Neural cell (in vitro differentiated cells): ENCODE measurements at regions not wholly inside any gene's neighbourhood (a gene's known extent, or its start where the extent isn't known, plus 50 kb on each side); places are given as distances from the start of the nearest gene placed in this dataset.

Source experiments
- EP300 ChIP-seq: fragments of 450-650 bp; conservative IDR thresholded peaks from 2 replicates; pipeline ENCODE4 v1.6.1; 2014; ENCODE audit warnings: antibody characterized with exemption, mild to moderate bottlenecking, moderate library complexity; ENCODE audit not compliant: poor library complexity, severe bottlenecking
- POLR2AphosphoS5 ChIP-seq: IDR thresholded peaks from 2 replicates; pipeline ENCODE4 v1.6.1; 2012
- RAD21 ChIP-seq: fragments of 450-650 bp; conservative IDR thresholded peaks from 2 replicates; pipeline ENCODE4 v1.6.1; 2014; ENCODE audit warnings: antibody characterized with exemption, mild to moderate bottlenecking, moderate library complexity
- SMC3 ChIP-seq: fragments of 450-650 bp; conservative IDR thresholded peaks from 2 replicates; pipeline ENCODE4 v1.6.1; 2014; ENCODE audit warnings: antibody characterized with exemption, mild to moderate bottlenecking, moderate library complexity; ENCODE audit not compliant: poor library complexity
- TF ChIP-seq, protein P1 (sequence below): fragments of 450-650 bp; IDR thresholded peaks from 2 replicates; pipeline ENCODE4 v1.5.1; 2014; ENCODE audit warnings: antibody characterized with exemption, mild to moderate bottlenecking, moderate library complexity; ENCODE audit not compliant: poor library complexity, severe bottlenecking
- TF ChIP-seq, protein P2 (sequence below): IDR thresholded peaks from 2 replicates; pipeline ENCODE4 v1.6.1; 2012; ENCODE audit warnings: borderline replicate concordance

DNA sequence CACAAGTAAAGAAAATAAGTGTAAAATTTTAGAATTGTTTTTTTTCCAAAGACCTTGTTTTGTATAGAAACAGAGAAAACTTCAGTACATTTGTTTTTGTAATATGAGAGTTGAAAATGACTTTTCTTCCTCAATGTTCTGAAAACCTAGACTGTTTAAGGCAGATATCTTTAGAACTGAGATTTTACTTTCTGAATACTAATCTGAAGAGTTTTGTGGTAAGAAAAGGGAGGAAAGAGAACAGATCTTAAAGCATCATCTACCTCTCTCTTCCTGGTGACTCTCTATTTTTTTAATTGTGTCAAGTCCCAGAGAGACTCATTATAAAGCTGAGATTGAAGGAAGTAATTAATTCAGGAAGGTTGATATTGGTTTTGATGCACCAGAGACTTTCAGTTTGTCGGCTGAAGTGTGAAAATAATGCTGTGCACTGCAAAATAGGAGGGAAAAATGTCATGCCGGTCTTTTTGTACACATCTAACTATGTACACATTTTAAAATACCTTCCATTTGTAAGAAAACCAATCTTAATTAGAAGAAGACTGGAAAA, 142.1 kb upstream of the NAALADL2 start:
- TF ChIP-seq, protein P1, sequence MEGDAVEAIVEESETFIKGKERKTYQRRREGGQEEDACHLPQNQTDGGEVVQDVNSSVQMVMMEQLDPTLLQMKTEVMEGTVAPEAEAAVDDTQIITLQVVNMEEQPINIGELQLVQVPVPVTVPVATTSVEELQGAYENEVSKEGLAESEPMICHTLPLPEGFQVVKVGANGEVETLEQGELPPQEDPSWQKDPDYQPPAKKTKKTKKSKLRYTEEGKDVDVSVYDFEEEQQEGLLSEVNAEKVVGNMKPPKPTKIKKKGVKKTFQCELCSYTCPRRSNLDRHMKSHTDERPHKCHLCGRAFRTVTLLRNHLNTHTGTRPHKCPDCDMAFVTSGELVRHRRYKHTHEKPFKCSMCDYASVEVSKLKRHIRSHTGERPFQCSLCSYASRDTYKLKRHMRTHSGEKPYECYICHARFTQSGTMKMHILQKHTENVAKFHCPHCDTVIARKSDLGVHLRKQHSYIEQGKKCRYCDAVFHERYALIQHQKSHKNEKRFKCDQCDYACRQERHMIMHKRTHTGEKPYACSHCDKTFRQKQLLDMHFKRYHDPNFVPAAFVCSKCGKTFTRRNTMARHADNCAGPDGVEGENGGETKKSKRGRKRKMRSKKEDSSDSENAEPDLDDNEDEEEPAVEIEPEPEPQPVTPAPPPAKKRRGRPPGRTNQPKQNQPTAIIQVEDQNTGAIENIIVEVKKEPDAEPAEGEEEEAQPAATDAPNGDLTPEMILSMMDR: no peak
- no peak for TF ChIP-seq RAD21
- no peak for TF ChIP-seq POLR2AphosphoS5
- no peak for TF ChIP-seq SMC3
- TF ChIP-seq, protein P2, sequence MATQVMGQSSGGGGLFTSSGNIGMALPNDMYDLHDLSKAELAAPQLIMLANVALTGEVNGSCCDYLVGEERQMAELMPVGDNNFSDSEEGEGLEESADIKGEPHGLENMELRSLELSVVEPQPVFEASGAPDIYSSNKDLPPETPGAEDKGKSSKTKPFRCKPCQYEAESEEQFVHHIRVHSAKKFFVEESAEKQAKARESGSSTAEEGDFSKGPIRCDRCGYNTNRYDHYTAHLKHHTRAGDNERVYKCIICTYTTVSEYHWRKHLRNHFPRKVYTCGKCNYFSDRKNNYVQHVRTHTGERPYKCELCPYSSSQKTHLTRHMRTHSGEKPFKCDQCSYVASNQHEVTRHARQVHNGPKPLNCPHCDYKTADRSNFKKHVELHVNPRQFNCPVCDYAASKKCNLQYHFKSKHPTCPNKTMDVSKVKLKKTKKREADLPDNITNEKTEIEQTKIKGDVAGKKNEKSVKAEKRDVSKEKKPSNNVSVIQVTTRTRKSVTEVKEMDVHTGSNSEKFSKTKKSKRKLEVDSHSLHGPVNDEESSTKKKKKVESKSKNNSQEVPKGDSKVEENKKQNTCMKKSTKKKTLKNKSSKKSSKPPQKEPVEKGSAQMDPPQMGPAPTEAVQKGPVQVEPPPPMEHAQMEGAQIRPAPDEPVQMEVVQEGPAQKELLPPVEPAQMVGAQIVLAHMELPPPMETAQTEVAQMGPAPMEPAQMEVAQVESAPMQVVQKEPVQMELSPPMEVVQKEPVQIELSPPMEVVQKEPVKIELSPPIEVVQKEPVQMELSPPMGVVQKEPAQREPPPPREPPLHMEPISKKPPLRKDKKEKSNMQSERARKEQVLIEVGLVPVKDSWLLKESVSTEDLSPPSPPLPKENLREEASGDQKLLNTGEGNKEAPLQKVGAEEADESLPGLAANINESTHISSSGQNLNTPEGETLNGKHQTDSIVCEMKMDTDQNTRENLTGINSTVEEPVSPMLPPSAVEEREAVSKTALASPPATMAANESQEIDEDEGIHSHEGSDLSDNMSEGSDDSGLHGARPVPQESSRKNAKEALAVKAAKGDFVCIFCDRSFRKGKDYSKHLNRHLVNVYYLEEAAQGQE: no peak
- TF ChIP-seq EP300: no peak
